Esophagus squamous epithelium (tissue), 4 donors: ENCODE measurements at regions not wholly inside any gene's neighbourhood (a gene's known extent, or its start where the extent isn't known, plus 50 kb on each side); places are given as distances from the start of the nearest gene placed in this dataset.

Experiments
- CTCF ChIP-seq, 6 experiments: fragments of 450-650 bp in 4 of 6; fragments of 200-600 bp in 2 of 6; sonication (generic) in 2 of 6; IDR thresholded peaks; one replicate each; pipeline ENCODE4 v1.5.1; 2016 to 2019; ENCODE audit warnings: antibody characterized with exemption in 6 of 6, mild to moderate bottlenecking in 4 of 6, moderate library complexity in 4 of 6
- POLR2A ChIP-seq, 4 donors: fragments of 450-650 bp; IDR thresholded peaks; one replicate each; pipeline ENCODE4 v1.6.1; 2017; ENCODE audit warnings: antibody characterized with exemption in 4 of 4, mild to moderate bottlenecking in 4 of 4, moderate library complexity in 3 of 4

DNA sequence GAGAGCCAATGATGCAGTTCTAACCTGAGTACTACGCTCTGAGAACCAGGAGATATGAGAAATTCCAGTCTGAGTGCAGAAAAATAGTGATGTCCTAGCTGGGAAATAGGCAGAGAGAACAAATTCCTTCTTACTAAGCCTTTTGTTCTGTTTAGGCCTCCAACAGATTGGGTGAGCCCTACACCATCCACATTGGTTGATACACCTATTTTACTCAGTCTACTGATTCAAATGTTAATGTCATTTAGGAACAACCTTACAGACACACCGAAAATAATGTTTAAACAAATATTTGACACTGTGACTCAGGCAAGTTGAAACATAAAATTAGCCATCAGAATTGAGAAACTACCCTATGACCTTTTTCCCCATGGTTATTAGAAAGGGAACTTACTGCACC lies 333.9 kb upstream of the IZUMO3 start:
- no peak for TF ChIP-seq CTCF (IDR thresholded peaks at IDR 0.05)
- no peak for TF ChIP-seq POLR2A (IDR thresholded peaks at IDR 0.05)
